AG04450 (cell line): ENCODE measurements at regions not wholly inside any gene's neighbourhood (a gene's known extent, or its start where the extent isn't known, plus 50 kb on each side); places are given as distances from the start of the nearest gene placed in this dataset.

Experiments
- CTCF ChIA-PET: fragments of 300-600, 350-600 bp; formaldehyde crosslinking; extraction: SDS; loops from one replicate; lab custom pipeline; 2022; ENCODE audit warnings: antibody characterized with exemption, inconsistent platforms; lab: Charles Lee
- POLR2A ChIA-PET: fragments of 350-600 bp; formaldehyde crosslinking; extraction: SDS; loops from one replicate; lab custom pipeline; 2021; ENCODE audit warnings: antibody characterized with exemption, inconsistent platforms; lab: Yijun Ruan, JAX
- DNase-seq: peaks from one replicate; pipeline ENCODE4 v3.0.0-alpha.2; 2011; ENCODE audit warnings: low read depth, low spot score
- H3K27ac ChIP-seq: one replicate; pipeline ENCODE4 v1.5.1; 2012; ENCODE audit warnings: low read depth, low read length, control low read depth
- H3K27me3 ChIP-seq: one replicate; pipeline ENCODE4 v1.6.0; 2012; ENCODE audit warnings: low read length; ENCODE audit not compliant: control insufficient read depth, insufficient read depth
- H3K4me3 ChIP-seq: 2 replicates; pipeline ENCODE4 v1.5.1; 2011; ENCODE audit warnings: mild to moderate bottlenecking, low read depth, low read length, control low read depth
- H3K9me3 ChIP-seq: 2 replicates; pipeline ENCODE4 v1.5.1; 2012; ENCODE audit warnings: low read length; ENCODE audit not compliant: control insufficient read depth, insufficient read depth
- CTCF ChIP-seq: IDR thresholded peaks from 2 replicates; pipeline ENCODE4 v1.5.1; 2011; ENCODE audit warnings: low read depth, low read length, control low read depth, inconsistent platforms

- CTCF ChIA-PET: no interaction called here
- no peaks in the 10 kb centered on the region for H3K27me3 ChIP-seq
- no peak overlapping the region for H3K4me3 ChIP-seq
- POLR2A ChIA-PET: no interaction called here
- TF ChIP-seq CTCF: no peak
- no peaks in the 10 kb centered on the region for H3K9me3 ChIP-seq
- H3K27ac ChIP-seq: no peak overlapping the region
- DNase-seq: no peak
These were observed 304.1 kb downstream of the TNS1 start for GRCh38 chr2:217698691-217699090.

GRCh38 chr2:217695033-217695520, 307.7 kb downstream of the TNS1 start:
- Histone ChIP-seq H3K4me3 (no peak overlapping the region), H3K27ac (peak overlapping the region; percentile 93), H3K9me3 (no peaks in the 10 kb centered on the region), H3K27me3 (no peaks in the 10 kb centered on the region)
- CTCF ChIA-PET: no interaction called here
- peak; percentile 87 for DNase-seq
- POLR2A ChIA-PET: no interaction called here
- TF ChIP-seq CTCF: no peak

- H3K9me3 ChIP-seq: no peaks in the 10 kb centered on the region
- DNase-seq: no peak
- H3K27me3 ChIP-seq: no peaks in the 10 kb centered on the region
- peak overlapping the region; percentile 93 for H3K27ac ChIP-seq
- H3K4me3 ChIP-seq: no peak overlapping the region
- TF ChIP-seq CTCF: no peak
- ChIA-PET CTCF (no interaction called here), POLR2A (no interaction called here)
These were observed 308.5 kb downstream of the TNS1 start for GRCh38 chr2:217694291-217694690.

- ChIA-PET POLR2A (no interaction called here), CTCF (interaction anchor here (1.2 kb wide), 1 partner anchor 181 kb away, joined by 3 read pairs; no protein-coding TSS in a partner anchor)
- TF ChIP-seq CTCF: no peak
- no peaks in the 10 kb centered on the region for H3K9me3 ChIP-seq
- no peak for DNase-seq
- no peak overlapping the region for H3K27ac ChIP-seq
- H3K27me3 ChIP-seq: no peaks in the 10 kb centered on the region
- no peak overlapping the region for H3K4me3 ChIP-seq
These were observed 309.4 kb downstream of the TNS1 start for GRCh38 chr2:217693363-217693762.

GRCh38 chr2:217691920-217692666, 310.7 kb downstream of the TNS1 start:
- no peak for DNase-seq
- no peak overlapping the region for H3K4me3 ChIP-seq
- TF ChIP-seq CTCF: no peak
- POLR2A ChIA-PET: no interaction called here
- H3K27me3 ChIP-seq: no peaks in the 10 kb centered on the region
- CTCF ChIA-PET: no interaction called here
- no peak overlapping the region for H3K27ac ChIP-seq
- H3K9me3 ChIP-seq: no peaks in the 10 kb centered on the region
